H1 (cell line): ENCODE measurements at regions not wholly inside any gene's neighbourhood (a gene's known extent, or its start where the extent isn't known, plus 50 kb on each side); places are given as distances from the start of the nearest gene placed in this dataset.
A peak's percentile ranks its signal among the peaks of the same experiment; 100 is the strongest.

Source experiments
- CTCF ChIA-PET: fragments of 300-600 bp; sonication (Branson Sonifier 250); formaldehyde crosslinking; loops from one replicate; lab custom pipeline; 2021; ENCODE audit not compliant: partially characterized antibody; lab: Charles Lee
- POLR2A ChIA-PET: fragments of 300-600 bp; sonication (Branson Sonifier 250); formaldehyde crosslinking; loops from one replicate; lab custom pipeline; 2021; ENCODE audit warnings: inconsistent platforms; ENCODE audit not compliant: partially characterized antibody; lab: Charles Lee
- DNase-seq, 2 experiments: peaks; one replicate each; pipeline versions ENCODE4 v3.0.0 to v3.0.0-alpha.2; 2010 to 2022; ENCODE audit warnings: low spot score in 2 of 2, low read depth in 1 of 2, mixed read lengths in 1 of 2
- FAIRE-seq: peaks from 2 replicates; lab custom pipeline; 2011; peaks lifted over from hg19 to GRCh38; lab: Jason Lieb, UNC
- H2AFZ ChIP-seq: 2 replicates; pipeline ENCODE4 v1.8.1; 2012; ENCODE audit warnings: low read length, inconsistent platforms
- H2AK5ac ChIP-seq: 2 replicates; pipeline ENCODE4 v1.6.1; 2013; ENCODE audit warnings: low read depth, low read length
- H2BK120ac ChIP-seq: replicated peaks from 2 replicates; pipeline ENCODE3; 2013; ENCODE audit warnings: low read depth, low read length, inconsistent platforms
- H2BK12ac ChIP-seq: 2 replicates; pipeline ENCODE4 v1.6.1; 2013; ENCODE audit warnings: low read depth, low read length
- H2BK15ac ChIP-seq: 2 replicates; pipeline ENCODE4 v1.6.1; 2013; ENCODE audit warnings: low read length
- H2BK20ac ChIP-seq: 2 replicates; pipeline ENCODE4 v1.6.1; 2013; ENCODE audit warnings: low read length
- H2BK5ac ChIP-seq: 2 replicates; pipeline ENCODE4 v1.6.1; 2013; ENCODE audit warnings: low read depth, low read length
- H3K14ac ChIP-seq: 2 replicates; pipeline ENCODE4 v1.6.1; 2013; ENCODE audit warnings: inconsistent platforms; ENCODE audit not compliant: insufficient read length
- H3K18ac ChIP-seq: 2 replicates; pipeline ENCODE4 v1.6.1; 2013; ENCODE audit warnings: low read length; ENCODE audit errors: extremely low read depth
- H3K23ac ChIP-seq: 2 replicates; pipeline ENCODE4 v1.6.1; 2013; ENCODE audit warnings: inconsistent platforms; ENCODE audit not compliant: insufficient read length
- H3K23me2 ChIP-seq: 2 replicates; pipeline ENCODE4 v1.6.1; 2013; ENCODE audit warnings: low read depth, low read length
- H3K27ac ChIP-seq: 2 replicates; pipeline ENCODE4 v1.6.1; 2011; ENCODE audit warnings: low read depth, low read length, inconsistent platforms
- H3K27me3 ChIP-seq, 4 experiments: replicated peaks in 1 of 4; 1 replicate in 1 of 4; 2 replicates in 3 of 4; pipeline versions ENCODE4 v1.6.1 to v1.8.1; 2011 to 2013; ENCODE audit warnings: low read length in 3 of 4, mild to moderate bottlenecking in 3 of 4, inconsistent platforms in 2 of 4, mixed read lengths in 2 of 4, moderate library complexity in 1 of 4; ENCODE audit not compliant: control insufficient read depth in 3 of 4, insufficient read depth in 3 of 4; ENCODE audit errors: extremely low read depth in 1 of 4
- H3K36me3 ChIP-seq, 4 experiments: 2 replicates each; pipeline versions ENCODE4 v1.6.1 to v1.8.1; 2011 to 2013; ENCODE audit warnings: mild to moderate bottlenecking in 4 of 4, low read length in 3 of 4, moderate library complexity in 2 of 4, control low read depth in 1 of 4, inconsistent platforms in 1 of 4; ENCODE audit not compliant: insufficient read depth in 4 of 4, control insufficient read depth in 2 of 4
- H3K4ac ChIP-seq: replicated peaks from 2 replicates; pipeline ENCODE3; 2013; ENCODE audit warnings: low read length, low read depth, mixed read lengths, inconsistent platforms; ENCODE audit not compliant: insufficient read length
- H3K4me1 ChIP-seq, 4 experiments: replicated peaks in 1 of 4; 1 replicate in 1 of 4; 2 replicates in 3 of 4; pipeline versions ENCODE4 v1.6.1 to v1.8.1; 2011 to 2013; ENCODE audit warnings: low read length in 3 of 4, inconsistent platforms in 2 of 4, mixed read lengths in 1 of 4; ENCODE audit not compliant: insufficient read depth in 4 of 4, control insufficient read depth in 3 of 4
- H3K4me2 ChIP-seq, 2 experiments: 2 replicates each; pipeline versions ENCODE4 v1.6.1 to v1.8.1; 2011 to 2013; ENCODE audit warnings: low read depth in 2 of 2, low read length in 2 of 2, control low read depth in 1 of 2, inconsistent platforms in 1 of 2, mild to moderate bottlenecking in 1 of 2; ENCODE audit not compliant: insufficient read depth in 1 of 2
- H3K4me3 ChIP-seq, 4 experiments: fragments of 200-600, 300-600 bp in 1 of 4; sonication (generic), shearing (Covaris generic), sonication (Bioruptor Twin) in 1 of 4; 2 replicates each; pipeline versions ENCODE4 v1.5.1 to v1.8.1; 2011 to 2016; ENCODE audit warnings: low read length in 4 of 4, low read depth in 3 of 4, control low read depth in 2 of 4, inconsistent platforms in 2 of 4, mild to moderate bottlenecking in 2 of 4, mixed read lengths in 1 of 4, moderate library complexity in 1 of 4; ENCODE audit not compliant: insufficient read depth in 2 of 4; ENCODE audit errors: extremely low read depth in 1 of 4
- H3K56ac ChIP-seq: replicated peaks from 2 replicates; pipeline ENCODE3; 2013; ENCODE audit warnings: low read depth, mild to moderate bottlenecking, mixed read lengths, low read length, inconsistent platforms; ENCODE audit not compliant: insufficient read length
- H3K79me1 ChIP-seq: 2 replicates; pipeline ENCODE4 v1.6.1; 2013; ENCODE audit warnings: low read depth, low read length, control low read depth
- H3K79me2 ChIP-seq, 2 experiments: 2 replicates each; pipeline versions ENCODE4 v1.6.1 to v1.8.1; 2012 to 2013; ENCODE audit warnings: low read length in 2 of 2, mild to moderate bottlenecking in 2 of 2, inconsistent platforms in 1 of 2; ENCODE audit not compliant: insufficient read depth in 2 of 2, control insufficient read depth in 1 of 2
- H3K9ac ChIP-seq, 4 experiments: replicated peaks in 1 of 4; 1 replicate in 1 of 4; 2 replicates in 3 of 4; pipeline versions ENCODE4 v1.6.1 to v1.8.1; 2011 to 2013; ENCODE audit warnings: low read depth in 3 of 4, low read length in 3 of 4, control low read depth in 2 of 4, mild to moderate bottlenecking in 2 of 4, moderate library complexity in 2 of 4, inconsistent platforms in 1 of 4; ENCODE audit errors: extremely low read depth in 1 of 4
- H3K9me3 ChIP-seq, 2 experiments: 2 replicates each; pipeline versions ENCODE4 v1.6.1 to v1.8.1; 2012 to 2013; ENCODE audit warnings: mild to moderate bottlenecking in 2 of 2, moderate library complexity in 2 of 2, control low read depth in 1 of 2, inconsistent platforms in 1 of 2, low read depth in 1 of 2, low read length in 1 of 2, mixed read lengths in 1 of 2; ENCODE audit not compliant: insufficient read depth in 2 of 2
- H4K20me1 ChIP-seq, 2 experiments: replicated peaks in 1 of 2; 2 replicates each; pipeline versions ENCODE3 to v1.8.1; 2011 to 2013; ENCODE audit warnings: inconsistent platforms in 2 of 2, low read length in 2 of 2, mild to moderate bottlenecking in 1 of 2; ENCODE audit not compliant: insufficient read depth in 2 of 2, control insufficient read depth in 1 of 2
- H4K5ac ChIP-seq: 2 replicates; pipeline ENCODE4 v1.6.1; 2013; ENCODE audit warnings: low read length, low read depth, mixed read lengths, inconsistent platforms; ENCODE audit not compliant: insufficient read length
- H4K8ac ChIP-seq: 2 replicates; pipeline ENCODE4 v1.8.0; 2013; ENCODE audit warnings: mild to moderate bottlenecking, moderate library complexity, low read length, inconsistent platforms; ENCODE audit not compliant: insufficient read depth; ENCODE audit errors: extremely low read depth
- H4K91ac ChIP-seq: replicated peaks from 2 replicates; pipeline ENCODE3; 2013; ENCODE audit warnings: low read length, mixed read lengths, inconsistent platforms; ENCODE audit not compliant: insufficient read length
- EP300 ChIP-seq, 2 experiments: IDR thresholded peaks; 1 replicate in 1 of 2; 2 replicates in 1 of 2; pipeline ENCODE4 v1.6.1; 2011 to 2012; ENCODE audit warnings: low read depth in 2 of 2, low read length in 2 of 2, mild to moderate bottlenecking in 2 of 2, borderline replicate concordance in 1 of 2, inconsistent platforms in 1 of 2, moderate library complexity in 1 of 2
- EZH2 ChIP-seq: fragments of 200-600 bp; sonication (generic); IDR thresholded peaks from 2 replicates; pipeline ENCODE4 v1.7.1; 2012; ENCODE audit warnings: low read depth, mild to moderate bottlenecking, moderate library complexity, low read length, inconsistent platforms; ENCODE audit not compliant: severe bottlenecking
- GABPA ChIP-seq: IDR thresholded peaks from 2 replicates; pipeline ENCODE4 v1.6.1; 2011; ENCODE audit warnings: mild to moderate bottlenecking, low read length, moderate library complexity, borderline replicate concordance; ENCODE audit not compliant: insufficient read depth
- KDM1A ChIP-seq: fragments of 200-600, 300-600 bp; sonication (generic); IDR thresholded peaks from 2 replicates; pipeline ENCODE4 v1.7.1; 2016; ENCODE audit warnings: mild to moderate bottlenecking, low read length, borderline replicate concordance
- MAFK ChIP-seq: IDR thresholded peaks from 2 replicates; pipeline ENCODE4 v1.6.1; 2012; ENCODE audit warnings: low read depth, mild to moderate bottlenecking, improper control_type of control experiment, low read length
- RFX5 ChIP-seq: IDR thresholded peaks from 2 replicates; pipeline ENCODE4 v1.6.1; 2011; ENCODE audit warnings: low read depth, low read length, improper control_type of control experiment, borderline replicate concordance
- RXRA ChIP-seq: IDR thresholded peaks from 2 replicates; pipeline ENCODE4 v1.6.1; 2011; ENCODE audit warnings: low read depth, mild to moderate bottlenecking, low read length, moderate library complexity; ENCODE audit not compliant: insufficient read depth
- SIN3A ChIP-seq, 2 experiments: IDR thresholded peaks in 1 of 2; conservative IDR thresholded peaks in 1 of 2; 2 replicates each; pipeline ENCODE4 v1.6.1; 2011 to 2012; ENCODE audit warnings: low read length in 2 of 2, improper control_type of control experiment in 1 of 2, low read depth in 1 of 2, mild to moderate bottlenecking in 1 of 2
- SIRT6 ChIP-seq: IDR thresholded peaks from one replicate; pipeline ENCODE4 v1.7.1; 2012; ENCODE audit warnings: low read length, inconsistent platforms
- SIX5 ChIP-seq: IDR thresholded peaks from 2 replicates; pipeline ENCODE4 v1.6.1; 2011; ENCODE audit warnings: mild to moderate bottlenecking, low read depth, low read length
- SP4 ChIP-seq: IDR thresholded peaks from 2 replicates; pipeline ENCODE4 v1.6.1; 2012; ENCODE audit warnings: low read length, inconsistent platforms
- SUZ12 ChIP-seq: fragments of 200-600 bp; sonication (generic); IDR thresholded peaks from 2 replicates; pipeline ENCODE4 v1.6.1; 2012; ENCODE audit warnings: mild to moderate bottlenecking, inconsistent platforms, low read length, moderate library complexity, mixed read lengths
- YY1 ChIP-seq: IDR thresholded peaks from 2 replicates; pipeline ENCODE4 v1.6.1; 2011; ENCODE audit warnings: low read depth, mild to moderate bottlenecking, low read length
- WGBS, 2 experiments: shearing (Covaris generic) in 1 of 2; methylation state at CpG; one replicate each; pipeline versions ENCODE4 v1.1.6 to v1.1.7; 2013 to 2015; ENCODE audit warnings: low lambda C conversion rate in 2 of 2, mixed read lengths in 2 of 2, inconsistent platforms in 1 of 2, low coverage in 1 of 2, missing lambda C conversion rate in 1 of 2; ENCODE audit not compliant: insufficient replicate concordance in 2 of 2, insufficient coverage in 1 of 2, insufficient read length in 1 of 2; ENCODE audit errors: extremely low coverage in 1 of 2, missing lambda C conversion rate in 1 of 2; 5-methylcytosine and 5-hydroxymethylcytosine counted together
- TF ChIP-seq, protein P1 (sequence below): IDR thresholded peaks from 2 replicates; pipeline ENCODE4 v1.6.1; 2012; ENCODE audit warnings: inconsistent platforms

DNA sequence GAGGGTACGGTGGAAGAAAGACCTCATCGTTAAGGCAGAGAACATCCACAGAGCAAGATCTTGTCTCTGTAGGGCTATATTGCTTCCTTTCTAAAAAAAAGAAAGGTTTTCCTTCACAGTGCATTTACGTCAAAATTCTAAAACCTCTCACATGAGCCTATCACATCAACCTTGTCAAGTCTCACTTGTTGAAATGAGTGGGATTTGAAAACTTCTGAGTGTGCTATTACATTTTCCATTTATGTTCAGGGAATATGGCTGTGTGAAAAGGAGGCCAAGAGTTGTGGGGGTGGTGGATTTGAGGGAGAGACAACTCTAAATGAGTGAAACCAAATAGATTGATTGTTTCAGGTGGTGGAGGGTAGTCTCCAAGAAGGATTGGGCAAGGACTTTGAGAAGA lies 147.1 kb upstream of the MPDZ start:
- H3K79me1 ChIP-seq: no peaks in the 10 kb centered on the region
- peaks cover 3 to 21% (median 10%) of the 10 kb centered on the region in 4 experiments for H3K4me1 ChIP-seq
- no peak overlapping the region for H3K4me2 ChIP-seq
- no peak overlapping the region for H4K8ac ChIP-seq
- H2BK12ac ChIP-seq: no peak overlapping the region
- no peaks in the 10 kb centered on the region for H3K23me2 ChIP-seq
- H2AK5ac ChIP-seq: no peak overlapping the region
- 95% methylated on average over 3 of the region's 3 CpGs; no CpG with 5 or more reads in 1 of the 2 experiments for WGBS, 2 experiments
- no peak overlapping the region for H2BK120ac ChIP-seq
- H4K91ac ChIP-seq: no peak overlapping the region
- no peak overlapping the region for H3K4ac ChIP-seq
- no peak overlapping the region for H2BK20ac ChIP-seq
- H2BK5ac ChIP-seq: no peak overlapping the region
- no peak overlapping the region for H4K5ac ChIP-seq
- H3K56ac ChIP-seq: no peak overlapping the region
- no peaks in the 10 kb centered on the region for H3K9me3 ChIP-seq
- H3K27me3 ChIP-seq: no peaks in the 10 kb centered on the region
- TF ChIP-seq SP4 (no peak), RXRA (no peak), EZH2 (no peak), GABPA (no peak), SIX5 (no peak), SUZ12 (no peak), YY1 (no peak), KDM1A (no peak), RFX5 (no peak), SIRT6 (no peak), MAFK (no peak), SIN3A (conservative IDR thresholded peaks at IDR 0.05 in 1 of 2, IDR thresholded peaks at IDR 0.05 in 1 of 2; ENCODE audit: low read depth in 1 of 2, low read length in 2 of 2) (no peak), EP300 (IDR thresholded peaks at IDR 0.05; ENCODE audit: borderline replicate concordance in 1 of 2, low read depth in 2 of 2, low read length in 2 of 2) (no peak)
- TF ChIP-seq, protein P1, sequence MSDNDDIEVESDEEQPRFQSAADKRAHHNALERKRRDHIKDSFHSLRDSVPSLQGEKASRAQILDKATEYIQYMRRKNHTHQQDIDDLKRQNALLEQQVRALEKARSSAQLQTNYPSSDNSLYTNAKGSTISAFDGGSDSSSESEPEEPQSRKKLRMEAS: no peak
- H3K9ac ChIP-seq: no peak overlapping the region
- H3K79me2 ChIP-seq: no peaks in the 10 kb centered on the region
- H3K36me3 ChIP-seq: no peaks in the 10 kb centered on the region
- H3K27ac ChIP-seq: no peak overlapping the region
- no peaks in the 10 kb centered on the region for H4K20me1 ChIP-seq
- H3K23ac ChIP-seq: no peak overlapping the region
- H3K14ac ChIP-seq: no peak overlapping the region
- no peak overlapping the region for H3K18ac ChIP-seq
- FAIRE-seq (no peak), DNase-seq (no peak)
- H3K4me3 ChIP-seq: no peak overlapping the region
- 0 out of 2 replicates have a peak overlapping the region, but pooled peaks have one; percentile 46 for H2BK15ac ChIP-seq
- POLR2A ChIA-PET: no interaction called here
- CTCF ChIA-PET: interaction anchor here (0.8 to 4.5 kb wide), 13 partner anchors 9 to 1002 kb away, joined by 3 to 31 read pairs (median 5); no protein-coding TSS in a partner anchor
- H2AFZ ChIP-seq: no peak overlapping the region
